ENCODE measurements at regions not wholly inside any gene's neighbourhood (a gene's known extent, or its start where the extent isn't known, plus 50 kb on each side); places are given as distances from the start of the nearest gene placed in this dataset.

DNA sequence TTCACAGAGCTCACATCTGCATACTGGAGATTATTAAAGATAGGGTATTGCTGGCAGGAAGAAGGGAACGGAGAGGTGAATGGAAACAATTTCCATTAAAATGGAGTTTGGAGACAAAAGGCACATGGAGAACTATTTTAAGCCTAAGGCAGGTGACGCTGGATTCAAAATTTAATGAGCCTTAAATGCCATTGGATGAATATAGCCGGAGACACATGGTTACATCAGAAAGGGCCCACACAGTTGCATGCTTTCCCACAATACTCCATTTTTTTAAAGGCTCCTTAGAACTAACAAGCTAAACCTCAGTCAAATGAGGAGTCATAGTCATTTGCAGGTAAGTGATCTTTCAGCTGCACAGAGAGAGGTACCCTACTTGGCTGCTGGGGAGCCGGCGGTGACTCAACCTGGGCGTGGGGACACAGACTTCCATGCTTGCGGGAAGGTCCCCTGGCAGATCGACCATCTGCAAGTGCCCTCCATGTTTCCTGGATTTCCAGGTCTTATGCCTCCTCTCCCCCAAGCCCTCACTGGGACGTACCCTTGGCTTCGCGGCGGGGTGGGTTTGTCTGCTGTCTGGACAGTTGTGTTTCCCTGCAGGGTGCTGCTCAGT, 259.2 kb downstream of the CBLN1 start:
- ChIA-PET CTCF (no interaction called here), POLR2A (no interaction called here)
- intact Hi-C loops (cut with micrococcal nuclease; ENCODE audit: unreplicated experiment) = no loop called here
- H3K36me3 ChIP-seq (ENCODE audit: control insufficient read depth, insufficient read depth, low read length) = no peaks in the 10 kb centered on the region
- H3K4me1 ChIP-seq = no peaks in the 10 kb centered on the region
- H3K27me3 ChIP-seq (replicated peaks; ENCODE audit: control insufficient read depth, insufficient read depth, low read length) = no peaks in the 10 kb centered on the region
- no peak for DNase-seq
- no peak overlapping the region for H3K4me3 ChIP-seq (ENCODE audit: low read depth, low read length)
- Mint-ChIP-seq H3K4me1 (ENCODE audit: low read depth, unreplicated experiment) (no peaks in the 10 kb centered on the region), H3K36me3 (ENCODE audit: insufficient read depth, unreplicated experiment) (no peaks in the 10 kb centered on the region), H3K4me3 (ENCODE audit: unreplicated experiment) (no peak overlapping the region), H3K27ac (ENCODE audit: unreplicated experiment) (no peak overlapping the region), H3K27me3 (ENCODE audit: insufficient read depth, unreplicated experiment) (peaks cover 17% of the 10 kb centered on the region), H3K9me3 (ENCODE audit: unreplicated experiment) (no peaks in the 10 kb centered on the region)
- 0 out of 2 replicates have a peak, but pooled peaks cover 3% of the 10 kb centered on the region for H3K9me3 ChIP-seq
- no TSS peak for BruUV-seq (replicated peaks)
- TF ChIP-seq, protein P1, sequence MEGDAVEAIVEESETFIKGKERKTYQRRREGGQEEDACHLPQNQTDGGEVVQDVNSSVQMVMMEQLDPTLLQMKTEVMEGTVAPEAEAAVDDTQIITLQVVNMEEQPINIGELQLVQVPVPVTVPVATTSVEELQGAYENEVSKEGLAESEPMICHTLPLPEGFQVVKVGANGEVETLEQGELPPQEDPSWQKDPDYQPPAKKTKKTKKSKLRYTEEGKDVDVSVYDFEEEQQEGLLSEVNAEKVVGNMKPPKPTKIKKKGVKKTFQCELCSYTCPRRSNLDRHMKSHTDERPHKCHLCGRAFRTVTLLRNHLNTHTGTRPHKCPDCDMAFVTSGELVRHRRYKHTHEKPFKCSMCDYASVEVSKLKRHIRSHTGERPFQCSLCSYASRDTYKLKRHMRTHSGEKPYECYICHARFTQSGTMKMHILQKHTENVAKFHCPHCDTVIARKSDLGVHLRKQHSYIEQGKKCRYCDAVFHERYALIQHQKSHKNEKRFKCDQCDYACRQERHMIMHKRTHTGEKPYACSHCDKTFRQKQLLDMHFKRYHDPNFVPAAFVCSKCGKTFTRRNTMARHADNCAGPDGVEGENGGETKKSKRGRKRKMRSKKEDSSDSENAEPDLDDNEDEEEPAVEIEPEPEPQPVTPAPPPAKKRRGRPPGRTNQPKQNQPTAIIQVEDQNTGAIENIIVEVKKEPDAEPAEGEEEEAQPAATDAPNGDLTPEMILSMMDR (IDR thresholded peaks at IDR 0.05; ENCODE audit: insufficient read depth in 1 of 2, low read depth in 1 of 2, low read length in 1 of 2, severe bottlenecking in 1 of 2, unreplicated experiment in 1 of 2) = no peak

- H3K27me3 Mint-ChIP-seq (ENCODE audit: insufficient read depth, unreplicated experiment) = peaks cover 12% of the 10 kb centered on the region
- H3K27me3 ChIP-seq (replicated peaks; ENCODE audit: control insufficient read depth, insufficient read depth, low read length) = no peaks in the 10 kb centered on the region
These were observed 260.5 kb downstream of the CBLN1 start for GRCh38 chr16:49021136-49021535.

GRCh38 chr16:49020436-49020835, 261.2 kb downstream of the CBLN1 start:
- H3K4me3 Mint-ChIP-seq (ENCODE audit: unreplicated experiment) = no peak overlapping the region
- H3K4me1 Mint-ChIP-seq (ENCODE audit: low read depth, unreplicated experiment) = no peaks in the 10 kb centered on the region
- H3K27me3 Mint-ChIP-seq (ENCODE audit: insufficient read depth, unreplicated experiment) = peaks cover 10% of the 10 kb centered on the region
- DNase-seq = no peak
- TF ChIP-seq, protein P1 (IDR thresholded peaks at IDR 0.05; ENCODE audit: insufficient read depth in 1 of 2, low read depth in 1 of 2, low read length in 1 of 2, severe bottlenecking in 1 of 2, unreplicated experiment in 1 of 2) = no peak
- no peaks in the 10 kb centered on the region for H3K36me3 Mint-ChIP-seq (ENCODE audit: insufficient read depth, unreplicated experiment)
- no peaks in the 10 kb centered on the region for H3K27me3 ChIP-seq (replicated peaks; ENCODE audit: control insufficient read depth, insufficient read depth, low read length)
- CTCF ChIA-PET = no interaction called here
- H3K9me3 ChIP-seq = 0 out of 2 replicates have a peak, but pooled peaks cover 3% of the 10 kb centered on the region
- H3K9me3 Mint-ChIP-seq (ENCODE audit: unreplicated experiment) = no peaks in the 10 kb centered on the region
- no peak overlapping the region for H3K4me3 ChIP-seq (ENCODE audit: low read depth, low read length)
- no peaks in the 10 kb centered on the region for H3K4me1 ChIP-seq
- POLR2A ChIA-PET = no interaction called here
- no TSS peak for BruUV-seq (replicated peaks)
- intact Hi-C loops (cut with micrococcal nuclease; ENCODE audit: unreplicated experiment) = no loop called here
- H3K27ac Mint-ChIP-seq (ENCODE audit: unreplicated experiment) = no peak overlapping the region
- H3K36me3 ChIP-seq (ENCODE audit: control insufficient read depth, insufficient read depth, low read length) = no peaks in the 10 kb centered on the region

More at GRCh38 chr16:49021136-49021535, 260.5 kb downstream of the CBLN1 start:
- BruUV-seq (replicated peaks) = no TSS peak
- Histone ChIP-seq H3K4me3 (ENCODE audit: low read depth, low read length) (no peak overlapping the region), H3K36me3 (ENCODE audit: control insufficient read depth, insufficient read depth, low read length) (no peaks in the 10 kb centered on the region), H3K9me3 (0 out of 2 replicates have a peak, but pooled peaks cover 3% of the 10 kb centered on the region), H3K4me1 (no peaks in the 10 kb centered on the region)
- Mint-ChIP-seq H3K4me1 (ENCODE audit: low read depth, unreplicated experiment) (no peaks in the 10 kb centered on the region), H3K27ac (ENCODE audit: unreplicated experiment) (no peak overlapping the region), H3K9me3 (ENCODE audit: unreplicated experiment) (no peaks in the 10 kb centered on the region), H3K36me3 (ENCODE audit: insufficient read depth, unreplicated experiment) (no peaks in the 10 kb centered on the region), H3K4me3 (ENCODE audit: unreplicated experiment) (no peak overlapping the region)
- TF ChIP-seq, protein P1 (IDR thresholded peaks at IDR 0.05; ENCODE audit: insufficient read depth in 1 of 2, low read depth in 1 of 2, low read length in 1 of 2, severe bottlenecking in 1 of 2, unreplicated experiment in 1 of 2) = no peak
- ChIA-PET POLR2A (no interaction called here), CTCF (no interaction called here)
- DNase-seq = no peak
- intact Hi-C loops (cut with micrococcal nuclease; ENCODE audit: unreplicated experiment) = no loop called here

Measured in Caco-2 (cell line).